ENCODE measurements at regions not wholly inside any gene's neighbourhood (a gene's known extent, or its start where the extent isn't known, plus 50 kb on each side); places are given as distances from the start of the nearest gene placed in this dataset.

- Mint-ChIP-seq H3K36me3 (no peaks in the 10 kb centered on the region), H3K4me1 (peaks cover 2% of the 10 kb centered on the region), H3K9me3 (peaks cover 13% of the 10 kb centered on the region), H3K27ac (no peak overlapping the region), H3K4me3 (no peak overlapping the region), H3K27me3 (ENCODE audit: low read depth) (no peaks in the 10 kb centered on the region)
- no peak for DNase-seq (ENCODE audit: low spot score in 2 of 2, unreplicated experiment in 2 of 2)
- TF ChIP-seq CTCF (IDR thresholded peaks at IDR 0.05; ENCODE audit: unreplicated experiment) = no peak
These were observed 126.0 kb downstream of the KCNJ2 start for GRCh38 chr17:70295329-70295728.

DNA sequence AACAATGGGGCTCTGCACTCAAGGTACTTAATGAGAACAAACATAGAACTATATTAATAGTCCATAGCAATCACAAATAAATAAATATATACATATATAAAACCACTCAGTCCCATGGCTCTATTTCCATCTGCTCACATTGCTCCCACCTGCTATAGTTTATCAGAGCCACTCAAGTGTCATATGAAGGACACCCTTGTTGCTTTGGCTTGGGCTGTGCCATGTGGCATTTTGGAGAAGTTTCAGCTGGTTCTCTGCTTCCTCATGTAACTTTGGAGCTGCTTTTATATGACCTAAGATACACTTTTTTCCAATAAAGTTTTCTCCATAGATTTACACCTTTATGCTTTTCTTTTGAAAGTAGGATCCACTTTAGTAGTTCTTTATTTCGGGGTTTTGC is 126.4 kb downstream of the KCNJ2 start:
- peaks cover 2% of the 10 kb centered on the region for H3K4me1 Mint-ChIP-seq
- no peak for DNase-seq (ENCODE audit: low spot score in 2 of 2, unreplicated experiment in 2 of 2)
- no peak overlapping the region for H3K27ac Mint-ChIP-seq
- no peaks in the 10 kb centered on the region for H3K36me3 Mint-ChIP-seq
- no peaks in the 10 kb centered on the region for H3K27me3 Mint-ChIP-seq (ENCODE audit: low read depth)
- no peak overlapping the region for H3K4me3 Mint-ChIP-seq
- no peak for TF ChIP-seq CTCF (IDR thresholded peaks at IDR 0.05; ENCODE audit: unreplicated experiment)
- peaks cover 17% of the 10 kb centered on the region for H3K9me3 Mint-ChIP-seq

- no peak overlapping the region for H3K27ac Mint-ChIP-seq
- H3K36me3 Mint-ChIP-seq = no peaks in the 10 kb centered on the region
- peaks cover 2% of the 10 kb centered on the region for H3K4me1 Mint-ChIP-seq
- TF ChIP-seq CTCF (IDR thresholded peaks at IDR 0.05; ENCODE audit: unreplicated experiment) = no peak
- peaks cover 20% of the 10 kb centered on the region for H3K9me3 Mint-ChIP-seq
- no peak for DNase-seq (ENCODE audit: low spot score in 2 of 2, unreplicated experiment in 2 of 2)
- H3K4me3 Mint-ChIP-seq = no peak overlapping the region
- no peaks in the 10 kb centered on the region for H3K27me3 Mint-ChIP-seq (ENCODE audit: low read depth)
These were observed 127.1 kb downstream of the KCNJ2 start for GRCh38 chr17:70296456-70296855.

GRCh38 chr17:70297397-70297796 is 128.1 kb downstream of the KCNJ2 start:
- H3K9me3 Mint-ChIP-seq = peaks cover 26% of the 10 kb centered on the region
- no peak for TF ChIP-seq CTCF (IDR thresholded peaks at IDR 0.05; ENCODE audit: unreplicated experiment)
- no peaks in the 10 kb centered on the region for H3K27me3 Mint-ChIP-seq (ENCODE audit: low read depth)
- H3K27ac Mint-ChIP-seq = no peak overlapping the region
- peaks cover 2% of the 10 kb centered on the region for H3K4me1 Mint-ChIP-seq
- no peak for DNase-seq (ENCODE audit: low spot score in 2 of 2, unreplicated experiment in 2 of 2)
- H3K4me3 Mint-ChIP-seq = no peak overlapping the region
- H3K36me3 Mint-ChIP-seq = no peaks in the 10 kb centered on the region

- no peak for TF ChIP-seq CTCF (IDR thresholded peaks at IDR 0.05; ENCODE audit: unreplicated experiment)
- Mint-ChIP-seq H3K27me3 (ENCODE audit: low read depth) (no peaks in the 10 kb centered on the region), H3K27ac (no peak overlapping the region), H3K4me3 (no peak overlapping the region), H3K9me3 (peaks cover 33% of the 10 kb centered on the region), H3K4me1 (peaks cover 2% of the 10 kb centered on the region), H3K36me3 (peaks cover 4% of the 10 kb centered on the region)
- no peak for DNase-seq (ENCODE audit: low spot score in 2 of 2, unreplicated experiment in 2 of 2)
These were observed 129.7 kb downstream of the KCNJ2 start for GRCh38 chr17:70298929-70299531.
